ENCODE measurements at regions not wholly inside any gene's neighbourhood (a gene's known extent, or its start where the extent isn't known, plus 50 kb on each side); places are given as distances from the start of the nearest gene placed in this dataset.

DNA sequence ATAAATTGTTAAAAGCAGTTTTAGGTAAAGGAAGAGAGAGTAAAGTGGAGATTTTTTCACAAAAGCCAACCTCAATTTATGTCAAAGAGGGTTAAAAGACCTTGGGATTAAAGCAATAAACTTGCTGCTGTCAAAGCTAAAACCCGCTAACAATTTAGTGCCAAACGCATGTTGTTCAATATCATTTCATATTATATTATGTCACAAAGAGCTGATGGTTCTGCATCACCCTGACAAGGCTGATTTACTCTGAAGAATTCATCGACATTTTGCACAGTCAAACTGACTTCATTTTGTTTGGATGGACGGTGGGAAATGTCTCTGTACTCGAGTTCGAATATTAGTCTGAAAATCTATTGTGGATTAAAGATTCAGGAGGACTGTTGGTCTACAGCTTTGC is 315.8 kb upstream of the TSHZ3 start:
- DNase-seq: no peak

DNA sequence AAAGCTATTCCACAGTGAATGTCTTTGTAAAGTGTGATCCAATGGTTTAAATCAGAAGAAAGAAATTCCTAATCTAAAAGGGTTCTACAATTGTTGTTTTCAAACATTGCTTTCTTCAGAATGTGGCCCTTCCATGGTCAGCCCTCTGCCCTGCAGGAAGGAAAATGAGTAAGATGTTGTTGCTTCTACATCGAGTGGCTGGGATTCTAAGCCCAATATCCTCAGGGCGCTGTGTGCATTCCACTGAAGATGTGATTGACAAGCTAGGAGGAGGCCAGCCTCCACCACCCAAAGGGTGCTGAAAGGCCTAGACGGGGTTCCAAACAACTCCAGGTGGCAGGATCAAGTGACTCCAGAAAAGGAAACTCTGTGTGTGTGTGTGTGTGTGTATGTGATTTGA is 316.9 kb upstream of the TSHZ3 start:
- DNase-seq: no peak

DNA sequence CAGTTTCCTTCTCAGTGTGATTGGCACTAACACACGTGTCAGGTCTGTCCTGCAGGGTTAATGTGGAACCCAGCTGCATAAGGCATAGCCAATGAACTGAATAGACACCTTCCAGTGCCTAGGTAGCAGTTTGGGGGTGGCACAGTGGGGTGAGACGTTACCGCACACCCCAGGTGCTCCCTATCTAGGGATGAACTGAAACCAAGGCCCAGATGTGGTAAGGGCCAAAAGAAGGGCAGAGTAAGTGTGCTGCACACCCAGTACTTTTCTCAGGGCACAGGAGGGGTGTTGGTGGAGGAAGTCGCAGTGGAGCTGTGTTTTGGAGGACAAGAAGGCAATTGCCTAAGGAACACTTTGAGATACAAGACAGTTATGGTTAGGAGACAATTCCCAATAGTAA is 317.9 kb upstream of the TSHZ3 start:
- no peak for DNase-seq

DNA sequence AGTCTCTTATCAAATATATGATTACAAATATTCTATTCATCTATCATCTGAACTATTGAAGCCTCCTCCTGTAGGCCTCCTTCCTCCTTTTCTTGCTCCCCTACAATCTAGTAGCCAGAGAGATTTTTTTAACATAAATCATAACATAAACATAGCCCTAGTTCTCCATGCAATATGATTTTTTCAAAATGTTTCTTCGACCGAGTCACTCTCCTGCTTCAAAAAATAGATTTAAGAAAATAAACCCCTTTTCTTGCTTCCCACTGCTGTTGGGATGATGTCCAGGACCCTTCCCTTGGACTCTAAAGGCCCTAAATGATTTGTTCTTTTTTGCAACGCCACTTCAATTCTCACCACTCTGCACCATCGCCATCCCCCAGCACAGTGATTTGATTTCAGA is 319.7 kb upstream of the TSHZ3 start:
- DNase-seq: no peak

DNA sequence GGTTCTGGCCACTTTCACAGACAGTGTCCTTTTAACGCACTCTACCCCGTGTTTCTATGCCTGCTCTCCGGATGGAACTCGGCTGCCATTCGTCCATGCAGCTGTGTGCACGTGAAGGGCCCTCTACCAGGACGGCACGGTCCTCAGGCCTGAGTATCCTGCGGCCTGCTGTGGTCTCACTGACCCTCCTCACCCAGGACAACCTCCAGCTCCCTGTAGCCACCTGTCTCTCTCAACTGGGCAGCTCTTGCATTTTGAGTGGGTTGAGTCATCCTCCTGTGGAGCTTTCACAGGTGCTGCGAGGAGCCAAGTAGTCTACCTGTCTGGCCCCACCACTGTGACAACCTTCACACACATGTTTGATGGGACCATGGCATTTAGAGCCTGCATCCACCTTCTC is 321.7 kb upstream of the TSHZ3 start:
- DNase-seq: no peak

DNA sequence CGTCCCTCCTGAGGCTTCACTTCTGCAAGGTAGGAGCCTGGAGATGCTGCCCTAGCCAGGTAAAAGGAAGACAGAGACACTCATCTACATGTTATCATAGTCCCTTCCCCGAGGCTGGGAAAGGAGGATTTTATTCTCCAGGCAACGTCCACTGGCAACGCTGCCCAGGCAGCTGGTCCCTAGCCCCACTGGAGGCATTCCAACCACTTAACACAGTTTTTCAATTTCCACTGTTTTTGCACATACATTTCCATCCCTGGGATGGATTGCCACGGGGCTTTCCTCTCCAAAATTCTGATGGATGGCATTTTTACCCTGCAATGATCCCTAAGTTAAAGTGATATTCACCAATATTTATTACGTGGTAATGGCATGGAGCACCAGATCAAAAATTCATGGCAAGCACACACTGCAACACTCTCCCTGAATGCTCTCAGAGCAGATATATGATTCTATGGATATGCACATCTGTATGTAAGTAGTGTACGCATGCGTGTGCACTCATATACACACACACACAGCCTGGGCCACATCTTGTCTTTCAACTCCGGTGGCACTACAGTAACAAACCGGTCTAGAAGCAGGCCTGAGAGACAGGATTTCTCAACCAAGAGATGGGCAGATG is 322.3 kb upstream of the TSHZ3 start:
- DNase-seq: no peak

DNA sequence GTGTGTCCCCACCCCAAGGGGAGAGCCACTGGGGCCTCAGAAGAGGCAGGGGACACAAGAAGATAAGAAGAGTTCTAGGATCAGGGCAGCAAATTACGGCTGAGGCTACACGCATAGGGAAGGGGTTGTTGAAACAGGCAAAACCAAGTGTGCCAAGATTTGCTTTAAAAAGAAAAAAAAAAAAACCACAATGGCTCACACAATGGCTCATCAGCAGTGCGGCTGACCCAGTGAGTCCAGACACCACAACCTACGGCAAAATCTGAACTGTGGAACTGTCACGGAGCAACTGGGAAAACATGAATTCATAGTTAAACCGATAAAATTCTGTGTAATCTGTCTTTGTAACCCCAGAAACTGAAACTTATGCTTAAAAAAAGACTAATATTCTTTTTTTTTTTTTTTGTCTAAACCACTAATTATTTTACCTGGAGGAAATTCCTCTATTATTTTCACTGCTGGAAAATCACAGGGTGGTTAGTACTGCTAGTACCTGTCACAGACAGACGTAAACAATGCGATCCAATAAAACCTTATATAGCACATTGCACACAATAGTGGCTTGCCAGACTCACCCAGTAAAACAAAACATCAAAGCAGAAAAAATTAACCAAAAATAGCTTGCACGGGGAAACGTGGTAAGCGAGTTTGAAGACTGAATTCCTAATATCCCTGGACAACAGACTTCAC is 325.4 kb upstream of the TSHZ3 start:
- DNase-seq: no peak

DNA sequence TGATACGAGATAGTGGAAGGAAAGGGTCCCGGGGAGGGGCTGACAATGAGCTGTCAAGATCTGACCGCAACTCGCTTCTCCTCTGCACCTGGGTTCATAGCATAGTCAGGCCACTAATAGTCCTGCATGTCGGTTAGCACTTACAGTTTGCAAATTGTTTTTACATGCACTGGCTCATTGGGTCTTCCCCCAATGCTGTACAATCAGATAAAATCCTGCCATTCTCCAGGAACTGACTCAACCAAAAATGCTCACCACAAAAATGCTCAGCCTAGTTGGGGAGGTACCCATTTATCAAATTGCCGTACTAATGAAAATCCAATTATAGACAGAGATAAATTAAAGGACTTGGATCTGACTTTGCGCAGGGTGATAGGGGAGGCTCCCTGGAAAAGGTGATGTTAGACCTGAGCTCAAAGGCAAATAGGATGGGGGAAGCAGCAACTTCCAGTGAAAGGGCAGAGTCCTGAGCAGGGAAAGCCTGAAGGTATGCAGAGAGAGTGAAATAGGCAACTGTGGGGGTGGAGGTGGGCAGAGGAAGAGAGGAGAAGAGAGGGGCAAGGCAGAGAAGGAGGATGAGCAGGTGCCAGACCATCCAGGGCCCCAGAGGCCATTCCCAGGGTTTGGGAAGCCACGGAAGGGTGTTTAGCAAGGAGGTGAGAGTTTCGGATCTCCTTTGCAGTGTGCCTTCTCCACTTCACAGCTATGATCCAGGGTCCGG is 326.1 kb upstream of the TSHZ3 start:
- no peak for DNase-seq

DNA sequence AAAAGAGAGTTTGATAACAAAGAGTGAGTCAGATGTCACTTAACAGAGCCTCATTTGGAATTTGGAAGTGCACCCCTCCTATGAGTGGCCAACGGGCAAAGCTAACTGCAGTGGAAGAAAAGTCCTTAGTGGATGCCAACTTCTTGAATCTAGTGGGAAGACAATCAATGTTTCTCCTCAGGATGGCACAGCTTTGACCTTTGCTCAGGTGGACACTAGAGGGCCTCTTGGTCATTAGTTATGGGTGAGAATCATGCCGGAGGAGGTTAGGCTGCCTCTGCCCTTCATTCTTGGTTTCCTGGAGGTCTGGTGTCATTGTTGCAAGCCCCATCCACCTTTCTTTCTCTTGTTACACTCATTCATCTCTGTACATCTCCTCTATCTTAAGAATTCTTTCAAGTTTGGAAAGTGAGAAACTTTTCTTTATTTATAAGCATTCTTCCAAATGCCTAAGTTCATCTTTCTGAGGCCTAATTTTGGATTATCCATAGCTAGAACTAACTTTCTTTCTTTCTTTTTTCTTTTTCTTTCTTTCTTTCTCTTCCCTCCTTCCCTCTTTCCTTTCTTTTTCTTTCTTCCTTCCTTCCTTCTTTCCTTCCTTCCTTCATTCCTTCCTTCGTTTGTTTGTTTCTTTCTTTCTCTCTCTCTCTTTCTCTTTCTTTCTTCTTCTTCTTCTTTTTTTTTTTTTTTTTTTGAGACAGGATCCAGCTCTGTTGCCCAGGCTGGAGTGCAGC is 327.2 kb upstream of the TSHZ3 start:
- no peak for DNase-seq

DNA sequence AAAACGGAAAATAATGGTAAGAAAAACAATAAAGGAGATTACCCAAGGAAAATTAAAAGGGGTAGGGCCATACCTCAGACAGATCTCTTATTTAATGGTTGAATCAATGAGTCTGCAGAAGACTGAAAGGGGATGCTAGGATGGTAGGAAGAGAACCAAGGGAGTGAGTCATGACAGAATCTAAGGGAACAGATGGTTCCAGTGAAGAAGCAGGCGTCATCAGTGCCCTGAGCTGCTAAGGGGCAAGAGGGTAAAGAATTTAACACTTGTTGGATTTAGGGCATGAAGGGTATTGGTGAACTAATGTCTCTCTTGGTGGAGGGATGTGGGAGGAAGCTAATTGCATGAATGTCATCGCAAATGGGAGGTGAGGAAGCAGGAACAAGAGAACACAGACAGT is 329.2 kb upstream of the TSHZ3 start:
- DNase-seq: no peak

DNA sequence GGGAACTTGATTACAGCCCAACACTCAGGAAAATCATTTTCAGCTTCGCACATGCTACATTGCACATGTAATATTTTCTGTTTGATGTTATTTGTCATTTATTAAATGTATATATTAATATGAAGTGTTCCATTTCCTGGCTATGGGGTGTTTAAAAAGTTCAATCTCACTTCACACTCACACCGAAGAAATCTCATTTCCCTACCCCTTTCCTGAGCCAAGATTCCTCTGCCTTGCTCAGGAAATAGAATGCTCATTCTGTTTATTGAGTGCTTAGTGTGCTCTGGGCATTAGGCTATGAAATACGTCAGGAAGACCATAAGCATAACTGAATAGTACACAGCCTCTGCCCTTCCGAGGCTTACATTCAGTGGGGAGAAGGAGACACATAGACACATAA is 331.9 kb upstream of the TSHZ3 start:
- DNase-seq: no peak

DNA sequence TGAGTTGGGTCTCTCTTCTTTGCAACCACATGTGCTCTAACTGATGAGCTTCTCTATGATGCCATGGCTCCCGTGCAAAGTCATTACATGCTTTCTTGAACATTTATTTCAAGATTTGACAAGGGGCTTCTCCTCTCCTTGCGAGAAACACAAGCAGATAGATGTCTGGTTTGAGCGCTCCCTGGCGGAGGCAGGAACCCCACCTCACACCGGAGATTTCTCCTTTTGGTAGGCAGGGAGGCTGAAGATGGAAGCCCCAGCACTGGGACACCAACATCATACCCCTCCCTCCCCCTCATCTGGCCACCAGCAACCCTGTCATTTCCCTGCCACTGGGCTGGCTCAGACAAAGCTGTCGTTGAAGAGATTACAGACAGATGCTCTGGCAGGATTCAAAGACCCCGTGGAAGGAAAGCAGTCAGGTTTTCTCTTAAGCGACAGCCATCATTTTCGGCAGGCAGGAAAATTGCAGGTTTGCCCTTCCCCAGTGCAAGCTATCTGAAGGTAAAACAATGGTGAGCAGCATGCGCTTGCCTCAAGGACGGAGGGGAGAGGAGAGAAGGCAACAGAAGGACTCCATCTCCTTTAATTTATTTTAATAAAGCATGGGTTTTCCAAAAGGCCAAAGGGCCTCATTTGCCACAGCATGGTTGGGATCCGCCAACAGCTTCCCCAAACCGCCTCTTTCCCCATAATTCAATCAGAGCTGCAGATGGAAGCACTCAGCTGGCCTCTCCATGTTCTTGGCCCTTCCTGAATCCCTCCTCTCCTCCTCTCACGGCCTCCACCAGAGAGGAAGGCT is 344.1 kb upstream of the TSHZ3 start:
- no peak for DNase-seq

DNA sequence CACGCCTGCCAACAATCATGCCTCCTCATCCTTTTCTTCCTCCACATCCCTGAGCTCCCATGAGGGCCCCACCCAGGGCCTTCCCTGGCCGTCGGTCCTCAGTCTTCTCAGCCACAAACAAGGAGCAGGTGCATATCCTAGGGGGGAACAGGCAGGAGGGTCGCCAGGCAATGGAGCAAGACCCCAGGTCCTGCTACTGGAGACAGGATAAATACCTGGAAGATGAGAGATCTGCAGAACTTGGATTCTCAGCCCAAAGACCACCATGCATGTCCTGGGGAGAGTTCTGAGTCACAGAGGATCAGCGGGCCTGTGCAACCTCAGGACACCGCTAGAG is 344.7 kb upstream of the TSHZ3 start:
- no peak for DNase-seq

DNA sequence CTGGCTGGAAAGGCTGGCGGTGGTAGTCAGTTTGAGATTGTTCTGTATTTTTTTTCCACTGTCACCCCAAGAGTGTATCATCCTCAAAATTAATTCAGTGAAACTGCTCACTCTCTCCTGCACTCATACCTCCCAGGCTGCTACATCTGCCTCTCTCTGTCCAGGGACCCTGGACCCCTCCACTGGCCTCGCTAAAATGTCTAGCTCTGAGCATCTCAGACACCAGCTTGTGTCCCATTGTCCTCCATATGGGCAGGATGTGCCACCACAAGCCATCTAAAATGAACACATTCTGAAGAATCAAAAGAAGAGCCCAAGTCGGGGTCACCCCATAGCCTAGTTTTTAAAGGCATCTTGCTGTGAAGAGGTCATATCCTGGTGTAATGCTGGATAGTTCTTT is 345.5 kb upstream of the TSHZ3 start:
- DNase-seq: no peak

DNA sequence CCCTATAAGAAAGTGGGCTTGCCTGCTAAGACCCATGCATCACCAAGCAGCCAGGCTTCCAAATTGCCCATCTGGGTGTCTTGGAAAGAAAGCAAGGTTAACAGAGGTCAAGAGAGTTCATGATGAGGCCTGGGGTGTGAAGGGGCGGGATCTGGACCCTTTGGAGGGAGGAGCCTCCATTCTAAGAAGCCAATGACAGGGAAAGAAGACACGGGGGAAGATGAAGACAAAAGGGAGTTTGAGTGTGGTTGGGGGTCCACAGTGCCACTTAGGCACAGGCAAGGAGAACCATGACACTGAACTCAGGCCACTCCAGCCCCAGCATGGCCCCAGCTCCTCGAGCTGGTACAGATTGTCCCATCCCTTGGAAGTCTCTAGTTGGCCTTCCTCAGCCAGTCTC is 350.2 kb upstream of the TSHZ3 start:
- DNase-seq: no peak

DNA sequence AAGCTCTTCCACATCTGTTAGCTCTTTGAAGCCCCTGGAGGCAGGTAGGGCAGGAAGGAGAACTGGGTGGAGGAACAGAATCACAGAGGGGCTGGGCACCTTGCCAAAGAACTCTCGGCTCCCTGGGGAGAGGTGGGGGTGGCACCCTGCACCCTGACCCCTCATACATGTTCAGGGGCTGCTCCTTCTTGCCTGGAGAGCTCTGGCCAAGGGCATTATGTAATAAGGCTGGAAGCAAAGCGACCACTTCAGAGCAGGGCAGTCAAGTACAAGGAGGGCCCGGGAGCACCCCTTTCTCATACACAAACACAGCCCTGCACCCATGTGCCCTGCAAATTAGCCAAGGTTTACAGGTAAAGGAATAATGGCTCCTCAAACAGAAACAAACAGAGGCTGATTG is 351.9 kb upstream of the TSHZ3 start:
- DNase-seq: no peak

DNA sequence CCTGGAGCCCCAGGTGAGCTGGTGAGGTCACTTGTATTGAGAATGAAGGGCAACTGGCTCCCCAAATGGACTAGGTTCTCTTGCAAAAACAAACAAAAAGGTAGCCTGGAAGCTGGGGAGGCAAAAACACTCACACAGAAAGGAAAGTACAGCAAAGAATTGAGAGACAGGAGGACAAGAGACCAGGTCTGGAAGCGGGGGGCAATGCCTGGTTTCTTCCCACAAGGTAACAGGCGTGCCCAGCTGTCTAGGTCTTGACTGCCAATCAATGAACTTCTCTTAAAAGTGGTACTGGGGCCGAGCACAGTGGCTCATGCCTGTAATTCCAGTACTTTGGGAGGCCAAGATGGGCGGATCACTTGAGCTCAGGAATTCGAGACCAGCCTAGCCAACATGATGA is 356.4 kb upstream of the TSHZ3 start:
- DNase-seq: no peak

DNA sequence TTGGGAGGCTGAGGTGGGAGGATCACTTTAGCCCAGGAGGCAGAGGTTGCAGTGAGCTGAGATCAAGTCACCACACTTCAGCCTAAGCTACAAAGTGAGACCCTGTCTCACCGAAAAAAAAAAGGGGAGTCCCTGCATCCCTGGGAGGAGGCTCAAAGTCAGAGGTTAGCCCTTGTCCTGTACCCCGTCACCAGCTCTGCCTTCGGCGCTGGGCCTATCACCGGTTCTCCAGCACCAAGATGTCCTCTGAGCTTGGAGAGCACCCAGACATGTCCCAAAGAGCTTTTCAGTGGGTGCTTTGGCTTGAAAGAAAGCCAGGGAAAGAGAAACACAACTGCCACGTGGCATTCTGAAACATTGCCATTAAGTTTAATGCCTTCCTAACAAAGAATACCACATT is 356.9 kb upstream of the TSHZ3 start:
- no peak for DNase-seq

DNA sequence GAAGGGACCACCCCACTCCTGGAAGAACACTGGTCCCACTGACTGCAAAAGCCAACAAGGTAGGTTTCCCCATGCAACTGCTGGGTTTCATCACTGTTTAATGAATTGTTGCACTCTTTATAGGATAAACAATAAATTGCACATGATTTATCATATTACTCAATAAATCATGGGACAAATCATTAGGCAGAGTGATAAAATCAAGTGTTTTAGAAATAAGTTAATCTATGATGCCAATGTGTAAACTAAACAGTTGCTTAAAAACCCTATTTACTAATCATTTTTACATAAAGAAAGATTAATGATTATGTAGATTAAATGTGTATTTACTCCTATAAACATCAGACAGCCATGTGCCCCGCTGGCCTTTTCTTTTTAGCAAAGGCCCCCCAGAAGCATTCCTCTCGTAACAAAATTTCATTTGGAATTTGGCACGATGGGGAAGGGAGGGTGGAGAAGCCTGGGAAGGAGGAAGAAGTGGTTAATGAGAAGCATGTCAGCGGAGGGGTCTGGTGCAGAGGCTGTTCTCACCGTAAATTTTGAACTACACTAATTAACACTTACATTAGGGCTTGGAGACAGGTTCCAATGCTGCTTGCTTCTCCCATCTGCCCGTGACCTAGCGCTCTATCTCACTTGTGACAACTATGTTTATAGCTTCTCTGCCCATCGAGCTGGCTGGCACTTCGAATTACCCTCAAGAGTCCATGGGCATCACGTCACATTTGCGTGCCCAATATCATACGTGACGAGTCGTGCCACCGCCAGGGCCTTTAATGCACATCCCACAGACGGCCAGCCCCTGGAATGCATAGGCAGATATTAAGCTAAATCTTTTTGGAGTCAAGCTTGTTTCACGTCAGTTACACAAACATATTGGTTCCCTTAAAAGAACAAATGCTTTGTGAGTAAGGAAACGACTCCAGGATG is 357.7 kb upstream of the TSHZ3 start:
- no peak for DNase-seq

DNA sequence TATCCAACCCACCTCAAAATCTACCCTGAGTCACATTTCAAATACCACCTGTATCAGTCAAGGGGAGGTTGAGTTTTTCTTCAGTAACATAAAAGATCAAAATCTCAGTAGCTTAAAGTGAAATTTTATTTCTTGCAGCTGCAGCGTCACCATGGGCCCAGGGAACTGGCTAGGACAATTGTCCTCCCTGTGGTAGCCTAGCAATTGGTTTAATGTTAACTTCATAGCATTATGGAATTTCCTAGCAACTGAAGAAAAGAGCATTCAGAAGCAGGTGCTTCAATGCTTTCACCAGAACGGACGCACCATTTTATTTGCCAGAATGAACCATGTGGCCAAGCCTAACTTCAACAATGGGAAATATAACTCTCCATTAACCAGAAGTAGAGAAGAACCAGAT is 359.3 kb upstream of the TSHZ3 start:
- no peak for DNase-seq

DNA sequence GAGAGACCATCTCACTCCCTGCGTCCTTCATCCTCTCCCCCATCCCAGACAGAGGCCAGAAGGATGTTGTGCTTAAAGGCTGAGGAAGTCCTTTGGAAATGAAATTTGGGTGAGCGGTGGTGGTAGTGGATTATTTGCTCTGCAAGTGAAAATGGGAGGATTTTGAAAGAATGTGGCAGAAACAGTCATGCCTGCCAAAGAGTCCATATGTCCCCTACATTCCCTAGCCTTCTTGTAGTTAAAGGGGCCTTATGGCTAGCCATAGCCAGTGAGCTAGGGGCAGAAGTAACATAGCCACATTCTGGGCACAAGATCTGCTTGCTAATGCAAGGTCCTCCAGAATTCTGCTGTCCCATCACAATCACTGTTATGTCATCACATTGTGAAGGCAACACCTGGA is 360.2 kb upstream of the TSHZ3 start:
- DNase-seq: no peak
